HG02798 (cell line): ENCODE measurements at regions not wholly inside any gene's neighbourhood (a gene's known extent, or its start where the extent isn't known, plus 50 kb on each side); places are given as distances from the start of the nearest gene placed in this dataset.

Experiments used
- ATAC-seq: cut with Tn5 transposase; IDR thresholded peaks from one replicate; pipeline ENCODE4 v1.9.1; 2021; ENCODE audit warnings: mild to moderate bottlenecking; ENCODE audit not compliant: unreplicated experiment, poor library complexity

DNA sequence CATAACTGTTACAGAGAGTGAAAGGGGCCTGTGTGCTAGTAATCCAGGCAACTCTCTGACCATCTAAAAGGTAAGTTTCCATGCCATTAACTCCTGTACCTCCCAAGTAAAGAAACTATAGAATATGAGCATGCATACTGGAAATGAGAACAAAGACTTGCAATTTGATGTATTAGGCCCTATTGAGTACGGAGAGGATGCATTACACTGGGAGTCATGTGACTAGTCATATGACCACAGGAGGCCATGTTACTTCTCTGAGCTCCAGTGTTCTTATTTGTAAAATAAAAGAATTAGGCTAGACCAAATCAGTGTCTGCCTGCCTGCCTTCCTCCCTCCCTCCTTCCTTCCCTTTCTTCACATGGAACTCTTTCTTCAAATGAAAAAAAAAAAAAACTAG lies 440.1 kb upstream of the CCDC196 start:
- ATAC-seq = no peak

DNA sequence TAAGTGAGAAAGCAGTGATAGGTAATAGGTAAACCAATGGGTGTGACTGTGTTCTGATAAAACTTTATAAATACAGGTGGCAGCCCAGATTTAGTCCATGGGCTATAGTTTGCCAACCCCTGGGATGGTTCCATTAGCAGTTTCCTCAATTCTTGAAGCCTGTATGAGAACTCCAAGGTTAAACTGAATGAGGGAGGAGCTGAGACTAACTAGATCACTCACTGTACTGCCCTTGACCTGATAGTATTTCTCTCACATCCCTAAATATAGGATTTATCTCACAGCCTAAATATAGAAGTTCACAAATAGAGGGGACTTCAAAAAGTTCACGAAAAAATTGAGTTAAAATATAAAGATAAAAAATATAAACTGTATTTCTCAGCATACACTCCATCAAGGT lies 439.6 kb upstream of the CCDC196 start:
- ATAC-seq = no peak

DNA sequence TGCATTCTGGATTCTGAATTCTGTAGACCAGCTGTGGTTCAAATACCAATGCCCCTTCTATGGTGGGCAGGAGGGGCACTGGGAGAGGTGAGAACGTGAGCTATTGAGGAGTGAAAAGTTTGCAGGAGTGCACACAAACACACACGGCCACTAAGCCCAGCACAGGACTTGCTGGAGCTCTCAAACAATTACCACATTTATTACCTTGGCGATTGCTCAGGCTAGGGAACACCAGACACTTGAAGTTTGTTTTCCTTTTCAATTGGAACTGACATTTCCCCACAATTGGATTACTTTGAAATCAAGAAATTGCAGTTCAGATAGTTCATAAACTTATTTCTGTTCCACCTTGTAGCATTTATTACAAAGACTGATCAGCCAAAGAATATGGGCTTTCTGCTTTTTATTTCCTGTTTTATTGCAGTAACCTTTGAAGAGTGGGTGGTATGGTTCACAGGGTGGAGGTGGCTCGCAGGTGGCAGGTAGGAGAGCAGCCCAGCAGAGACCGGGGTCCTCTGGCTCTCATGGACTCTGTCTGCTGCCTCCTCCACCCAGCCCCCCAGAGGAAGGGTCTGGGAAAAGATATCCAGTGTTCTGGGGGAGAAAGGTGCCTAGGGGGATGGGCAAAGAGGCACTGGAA lies 429.8 kb upstream of the CCDC196 start:
- peak; percentile 12 for ATAC-seq

DNA sequence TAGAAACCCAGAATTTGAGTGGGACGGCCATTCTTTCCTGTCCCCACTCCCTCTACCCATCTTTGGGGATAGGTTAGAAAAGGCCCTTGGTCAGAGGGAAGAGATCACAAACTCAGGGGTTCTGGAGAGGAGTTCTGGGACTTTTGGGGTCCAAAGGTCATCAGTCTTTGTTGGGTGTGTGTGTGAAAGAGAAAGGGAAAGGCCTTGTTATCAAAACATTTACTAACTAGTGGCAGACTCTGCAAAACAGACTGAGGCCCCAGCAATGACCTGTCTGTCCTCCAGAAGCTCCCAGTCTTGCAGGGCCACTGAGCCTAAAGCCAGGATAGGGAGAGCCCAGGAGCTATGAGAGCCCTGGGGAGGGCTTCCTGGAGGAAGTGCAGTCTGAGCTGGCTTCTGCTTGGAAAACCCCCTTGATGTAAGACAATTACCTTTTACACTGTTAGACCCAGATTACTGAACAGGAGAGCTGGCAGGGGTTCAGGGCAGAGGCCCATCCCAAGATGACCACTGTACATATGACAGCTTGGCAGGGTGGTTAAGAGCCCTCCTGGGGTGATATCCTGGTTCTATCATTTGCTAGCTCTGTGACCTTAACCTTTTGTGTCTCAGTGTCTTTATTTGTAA lies 429.1 kb upstream of the CCDC196 start:
- ATAC-seq = peak; percentile 44

DNA sequence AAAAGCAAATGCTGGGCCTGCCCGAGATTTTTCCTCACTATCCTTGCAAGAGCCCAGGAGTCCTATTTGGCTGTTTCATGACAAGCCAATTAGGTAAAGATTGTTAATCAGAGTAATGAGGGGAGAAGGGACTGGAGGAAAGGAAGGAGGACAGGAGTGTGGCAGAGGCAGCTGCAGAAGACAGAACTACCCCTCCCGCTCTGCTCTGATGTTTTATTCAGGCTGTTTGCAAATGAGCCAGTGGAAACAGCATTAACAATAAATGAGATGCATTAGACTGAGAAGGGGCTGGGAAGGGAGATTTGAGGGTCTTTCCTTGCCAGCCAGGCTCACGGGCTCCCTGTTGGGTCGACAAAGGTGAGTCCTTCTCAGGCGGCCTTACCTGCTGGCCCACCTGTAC lies 421.0 kb upstream of the CCDC196 start:
- no peak for ATAC-seq

DNA sequence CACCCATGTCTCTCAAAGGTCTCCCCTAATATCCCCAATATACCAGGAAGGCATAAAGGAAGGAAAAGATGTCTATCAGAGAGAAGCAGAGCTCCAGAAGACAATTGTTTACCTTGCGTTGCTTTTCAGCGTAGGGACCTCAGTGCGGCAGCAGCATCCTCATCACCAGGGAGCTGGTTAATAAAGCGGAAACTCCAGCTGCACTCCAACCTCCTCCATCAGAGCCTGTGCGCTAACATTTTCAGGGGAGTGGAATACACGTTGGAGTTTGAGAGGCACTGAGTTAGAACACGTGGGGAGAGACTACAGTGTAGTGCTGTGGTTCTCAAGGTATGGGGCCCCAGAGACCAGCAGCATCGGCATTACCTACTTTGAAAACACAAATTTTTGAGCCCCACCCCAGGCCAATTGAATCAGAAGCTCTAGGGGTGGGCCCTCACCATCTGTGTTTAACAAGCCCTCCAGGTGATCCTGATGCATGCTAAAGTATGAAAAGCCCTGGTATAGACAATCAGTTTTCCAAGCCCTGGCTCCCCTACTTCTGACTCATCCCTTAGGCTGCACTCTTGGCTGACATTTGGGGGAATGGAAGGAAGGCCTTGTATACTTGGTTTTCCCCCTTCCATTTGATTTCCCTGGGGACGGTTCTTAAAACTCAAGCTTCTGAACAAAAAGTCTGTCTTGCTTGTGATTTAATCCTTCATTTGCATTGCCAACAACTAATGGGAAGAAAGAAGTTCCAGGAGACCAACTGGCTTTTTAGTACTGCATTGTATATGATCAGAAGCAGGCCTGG lies 419.0 kb upstream of the CCDC196 start:
- ATAC-seq = no peak

DNA sequence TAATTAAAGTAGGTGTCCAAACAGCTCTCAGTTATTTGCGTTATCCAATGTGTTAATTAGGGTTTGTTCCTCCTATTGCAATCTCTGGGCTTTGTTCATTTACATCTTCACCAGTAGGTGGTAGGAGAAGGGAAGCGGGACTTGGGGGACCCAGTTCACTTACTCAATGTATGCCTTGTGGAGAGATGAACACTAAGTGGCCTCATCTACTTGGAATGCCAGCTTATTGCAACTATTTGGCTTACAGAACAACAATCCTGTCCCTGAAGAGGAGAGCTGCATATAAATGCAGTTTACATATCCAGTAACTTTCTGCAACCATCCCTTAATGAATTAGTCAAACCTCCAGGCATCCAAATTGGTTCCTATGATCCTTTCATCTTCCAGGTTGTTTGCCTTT lies 417.1 kb upstream of the CCDC196 start:
- no peak for ATAC-seq

DNA sequence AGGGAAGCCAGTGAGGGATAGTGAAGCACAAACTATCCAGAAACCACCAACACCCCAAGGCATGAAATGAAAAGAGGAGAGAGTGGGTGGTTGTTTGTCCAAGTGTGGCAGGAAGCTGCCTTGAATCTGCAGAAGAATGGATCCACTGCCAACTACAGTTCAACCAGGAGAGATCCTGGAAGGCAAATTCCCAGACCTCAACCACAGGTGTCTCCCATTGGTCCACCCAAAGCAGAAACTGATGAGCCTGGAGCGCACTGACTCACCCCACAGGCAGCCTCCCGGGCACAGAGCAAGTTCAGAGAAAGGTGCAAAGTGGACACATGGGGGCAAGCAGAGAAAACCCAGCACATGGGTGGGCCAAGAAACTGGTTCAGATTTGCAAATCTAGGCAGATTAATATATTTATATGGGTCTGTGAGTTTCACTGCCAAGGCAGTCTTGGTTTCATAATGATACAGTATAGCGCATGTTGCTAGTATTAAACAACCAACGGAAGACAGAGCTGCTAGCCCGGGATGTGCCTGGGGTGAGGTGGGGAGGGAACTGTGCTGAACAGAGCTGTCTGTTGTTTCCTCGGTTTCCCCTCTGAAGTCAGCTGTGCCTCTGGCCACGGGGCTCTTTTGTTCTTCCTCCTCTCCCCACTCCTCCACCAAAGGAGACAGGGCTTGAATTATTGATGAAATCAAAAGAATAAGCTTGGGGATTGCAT lies 416.2 kb upstream of the CCDC196 start:
- ATAC-seq = no peak

DNA sequence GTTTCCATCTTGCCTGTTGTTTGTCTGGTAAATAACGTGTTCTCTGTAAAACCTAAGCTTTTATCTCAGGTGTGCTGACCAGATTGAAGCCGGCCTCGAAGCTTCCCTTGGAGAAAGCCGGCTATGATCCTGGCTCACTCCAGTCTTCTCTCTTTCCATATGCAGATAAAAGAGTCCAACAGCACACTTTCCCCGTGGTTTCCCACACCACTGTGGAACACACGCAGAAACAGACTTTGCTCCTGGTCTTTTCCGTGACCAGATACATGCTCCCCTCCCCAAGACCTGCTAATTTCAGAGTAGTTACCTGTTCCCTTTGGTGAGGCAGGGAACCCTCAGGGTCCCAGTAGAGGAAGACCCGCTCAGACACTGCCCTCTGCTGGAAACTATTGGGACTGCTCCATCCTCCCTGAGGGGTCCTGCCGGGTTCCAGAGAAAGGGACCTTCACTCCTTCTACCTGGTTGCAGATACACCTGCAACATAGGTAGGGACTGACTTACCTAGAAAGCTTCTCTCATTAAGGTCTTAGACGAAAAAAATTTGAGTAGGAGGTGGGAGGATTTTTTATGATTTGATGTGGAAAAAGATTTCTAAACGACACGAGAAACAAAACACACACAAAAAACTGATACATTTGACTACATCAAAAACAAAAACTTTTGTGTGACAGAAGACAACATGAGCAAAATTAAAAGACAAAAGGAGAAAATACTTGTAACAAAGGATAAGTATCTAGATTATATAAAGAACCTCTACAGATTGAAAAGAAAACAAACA lies 415.4 kb upstream of the CCDC196 start:
- ATAC-seq = no peak

DNA sequence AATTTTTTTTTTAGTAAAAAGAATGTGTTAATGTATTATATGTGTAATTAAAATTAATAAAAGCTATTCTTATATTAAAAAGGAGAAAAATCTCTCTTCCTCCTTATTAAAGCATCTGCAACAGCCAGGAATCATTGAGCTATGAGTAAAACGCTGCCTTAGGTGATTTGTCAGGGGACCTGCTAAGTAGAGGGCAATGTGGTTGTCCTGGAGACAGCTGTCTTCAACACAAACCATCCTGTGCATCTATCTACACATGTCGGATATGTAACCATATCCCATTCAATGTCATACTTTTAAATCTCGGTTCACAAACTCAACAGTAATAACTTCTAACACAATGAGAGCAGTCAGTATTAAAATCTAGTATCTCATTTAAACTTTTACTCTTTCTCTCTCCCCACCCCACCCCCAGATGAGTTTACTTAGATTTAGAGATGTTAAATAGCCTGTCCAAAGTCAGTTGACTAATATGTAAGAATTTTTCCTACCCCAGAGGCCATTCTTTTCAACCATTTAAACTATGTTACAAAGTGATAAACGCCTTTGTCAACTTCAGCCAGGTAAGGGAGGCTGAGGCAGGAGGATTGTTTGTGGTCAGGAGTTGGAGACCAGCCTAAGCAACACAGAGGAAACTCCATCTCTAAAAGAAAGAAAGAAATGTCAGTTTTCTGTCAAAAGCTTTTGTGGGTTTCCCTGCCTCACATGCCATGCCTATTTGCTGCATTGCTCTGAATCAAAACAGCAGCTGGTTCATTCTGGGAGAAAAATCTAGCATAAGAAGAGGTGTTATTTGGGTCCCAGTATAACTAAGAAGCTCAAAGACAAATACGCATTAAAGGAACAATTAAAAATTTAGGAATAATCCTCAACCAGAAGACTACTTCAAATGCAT lies 413.7 kb upstream of the CCDC196 start:
- ATAC-seq = no peak

DNA sequence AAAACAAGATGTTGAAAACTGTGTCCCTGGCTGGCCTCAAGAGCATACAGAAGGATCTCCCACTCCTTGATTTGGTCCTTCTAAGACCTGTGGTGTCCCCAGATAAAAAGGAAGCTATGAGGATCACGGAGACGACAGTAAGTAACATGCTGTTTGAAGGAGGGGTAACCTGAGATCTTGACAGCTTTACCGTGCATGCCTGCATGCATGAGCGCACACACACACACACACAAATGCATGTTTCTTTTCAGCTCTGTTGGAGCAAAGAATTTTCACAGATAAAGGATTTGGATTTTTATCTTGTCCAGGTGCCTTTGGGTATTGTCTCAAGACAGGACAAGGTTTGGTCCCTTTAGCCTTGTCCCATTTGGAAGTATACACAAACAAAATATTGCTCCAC lies 411.6 kb upstream of the CCDC196 start:
- ATAC-seq = no peak

DNA sequence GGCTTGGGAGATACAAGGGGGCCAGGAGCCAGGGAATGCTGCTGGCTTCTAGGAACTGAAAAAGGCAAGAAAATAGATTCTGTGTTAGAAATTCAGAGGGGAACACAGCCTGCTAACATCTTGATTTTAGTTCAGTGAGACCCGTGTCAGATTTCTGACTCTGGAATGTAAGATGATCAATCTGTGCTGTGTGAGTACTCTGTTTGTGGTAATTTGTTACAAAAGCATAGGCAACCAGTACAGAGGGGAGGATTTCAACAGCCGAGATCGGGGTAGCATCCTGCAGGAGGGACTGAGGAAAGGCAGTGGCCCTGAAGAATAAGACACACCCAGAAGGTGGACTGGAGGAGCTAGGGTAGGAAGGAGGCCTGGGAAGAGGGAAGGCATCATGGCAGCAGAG lies 410.0 kb upstream of the CCDC196 start:
- no peak for ATAC-seq

DNA sequence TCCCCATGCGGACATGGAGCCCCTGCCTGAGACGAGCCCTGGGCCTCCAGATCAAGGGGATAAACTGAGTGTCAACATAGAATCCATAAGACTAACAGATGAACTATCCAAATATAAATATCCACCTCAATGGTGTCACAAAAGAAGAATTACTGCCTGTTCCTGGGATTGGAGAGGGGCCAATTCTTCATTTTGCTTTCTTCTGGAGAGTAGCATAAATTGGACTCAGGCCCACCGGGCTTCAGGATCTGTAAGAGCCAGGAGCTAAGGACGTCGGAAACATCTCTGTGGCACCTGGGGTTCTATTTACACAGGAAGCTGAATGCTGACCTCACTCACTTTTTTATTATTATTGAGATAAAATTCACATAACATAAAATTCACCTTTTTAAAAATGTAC lies 408.2 kb upstream of the CCDC196 start:
- no peak for ATAC-seq

DNA sequence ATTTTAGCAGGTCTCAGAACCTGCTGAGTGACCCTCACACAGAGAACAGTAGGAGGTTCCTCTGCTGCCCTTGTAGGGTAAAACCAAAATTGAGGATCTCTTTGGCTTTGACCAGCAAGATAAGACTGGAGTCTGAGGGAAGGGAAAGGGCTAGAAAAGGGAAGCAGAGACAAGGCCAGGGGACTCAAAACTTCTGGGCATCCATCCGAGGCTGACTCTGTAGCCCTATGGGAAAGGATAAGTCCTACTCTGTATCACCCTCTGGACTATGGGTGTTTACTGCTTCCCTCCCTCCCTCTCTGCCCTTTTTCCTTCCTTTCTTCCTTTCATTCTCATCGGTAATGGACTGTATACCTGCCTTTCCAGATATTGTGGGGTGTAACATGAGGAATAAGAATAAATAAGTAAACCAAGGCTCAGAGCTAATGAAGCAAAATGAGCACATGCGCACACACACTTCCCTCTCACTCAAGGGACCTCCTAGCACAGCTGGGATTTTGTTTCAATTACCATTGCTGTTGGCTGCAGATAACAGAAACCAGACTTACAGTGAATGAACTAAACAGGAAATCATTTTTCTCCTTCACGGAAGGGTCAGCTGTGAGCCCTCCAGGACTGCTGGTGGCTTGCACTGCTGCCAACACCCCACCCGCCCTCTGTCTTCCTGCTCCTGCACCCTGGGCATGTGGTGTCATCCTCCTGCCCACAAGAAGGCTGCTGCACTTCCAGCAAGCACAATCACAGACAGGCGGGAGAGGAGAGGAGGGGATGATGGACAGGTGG lies 404.4 kb upstream of the CCDC196 start:
- no peak for ATAC-seq

DNA sequence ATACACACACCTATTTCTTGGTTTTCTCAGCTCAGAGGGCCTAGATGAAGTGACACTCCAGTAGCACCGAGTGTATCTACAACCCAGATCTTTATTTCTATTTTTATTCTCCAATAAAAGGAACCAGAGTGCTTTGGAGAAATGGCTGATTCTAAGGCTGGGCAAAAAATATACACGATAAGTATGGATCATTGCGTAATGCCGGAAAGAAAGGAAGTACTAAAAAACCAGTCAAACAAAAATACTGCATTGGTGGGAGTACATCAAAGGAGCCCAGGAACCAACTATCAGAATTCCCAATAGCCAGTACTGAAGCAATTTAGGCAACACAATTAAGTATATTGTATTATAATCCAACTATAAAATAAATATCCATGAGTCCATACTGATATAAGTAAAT lies 400.9 kb upstream of the CCDC196 start:
- ATAC-seq = no peak

DNA sequence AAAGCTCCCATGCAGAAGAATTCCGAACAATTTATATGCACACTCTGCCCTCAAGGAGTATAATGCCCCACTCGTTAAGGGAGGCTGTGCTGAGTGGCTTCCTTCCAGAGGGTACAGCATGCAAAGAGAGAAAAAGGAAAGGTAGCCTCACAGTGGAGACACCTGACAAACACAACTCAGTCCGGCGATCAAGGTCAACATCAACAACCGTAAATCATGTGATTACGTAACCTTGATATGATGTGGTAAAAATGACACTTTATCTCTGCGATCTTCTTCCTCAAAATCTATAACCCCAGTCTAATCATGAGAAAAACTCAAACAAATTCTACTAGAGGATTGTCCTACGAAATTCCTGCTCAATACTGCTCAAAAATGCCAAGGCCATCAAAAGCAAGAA lies 400.5 kb upstream of the CCDC196 start:
- no peak for ATAC-seq

DNA sequence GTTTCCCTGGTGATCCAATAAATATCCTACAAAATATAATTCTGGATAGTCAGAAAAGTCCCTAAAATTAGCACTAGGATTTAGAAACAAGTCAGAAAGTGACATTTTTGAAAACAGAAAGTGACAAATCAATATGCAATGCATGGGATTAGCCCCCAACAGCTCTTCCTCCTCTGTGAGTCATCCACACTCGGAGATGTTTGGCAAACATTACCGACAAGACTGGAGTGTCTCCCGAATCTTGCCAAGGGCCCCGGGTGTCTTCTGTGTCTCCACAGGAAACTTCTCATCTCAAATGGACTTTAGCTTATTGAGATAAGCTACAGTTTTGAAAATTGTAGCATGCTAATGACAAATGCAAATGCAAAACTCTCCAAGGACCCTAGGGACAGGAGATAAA lies 398.9 kb upstream of the CCDC196 start:
- no peak for ATAC-seq

DNA sequence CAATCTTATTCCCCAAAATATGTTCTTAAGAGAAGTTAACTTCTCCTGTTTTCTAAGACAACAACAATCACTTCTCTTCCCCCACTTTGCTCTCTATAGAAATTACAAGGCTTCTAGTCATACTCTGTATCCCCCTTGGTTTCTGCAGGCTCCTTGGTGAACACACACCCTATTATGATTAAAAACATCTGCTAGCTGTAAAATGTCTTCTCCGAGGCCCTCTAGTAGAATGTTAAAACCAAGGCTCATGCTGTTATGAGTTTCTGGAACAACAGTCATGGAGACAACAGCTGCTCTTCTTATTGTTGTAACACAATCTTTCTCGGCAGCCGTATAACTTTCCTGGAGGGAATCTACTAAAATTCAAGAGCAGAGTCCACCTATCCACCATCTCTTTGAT lies 397.5 kb upstream of the CCDC196 start:
- no peak for ATAC-seq

DNA sequence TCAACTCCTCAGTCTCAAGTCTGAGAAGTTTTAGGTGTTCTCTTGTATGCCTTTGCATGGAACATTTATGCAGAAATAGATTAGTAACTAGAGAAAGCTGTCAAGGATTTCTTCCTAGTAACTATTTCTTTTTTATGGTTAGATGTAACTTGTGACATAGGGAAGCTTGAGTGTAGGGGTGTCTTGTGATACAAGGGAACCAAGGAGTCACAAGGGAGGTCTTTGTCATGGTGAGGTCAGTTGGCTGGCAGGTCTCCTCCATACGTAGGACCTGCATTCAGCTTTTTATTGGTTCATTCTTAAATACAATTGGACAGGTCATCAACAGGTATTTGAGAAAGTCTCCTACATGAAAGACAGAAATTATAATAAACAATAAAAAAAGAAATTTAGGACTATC lies 394.0 kb upstream of the CCDC196 start:
- ATAC-seq = no peak
